ENCODE measurements at regions not wholly inside any gene's neighbourhood (a gene's known extent, or its start where the extent isn't known, plus 50 kb on each side); places are given as distances from the start of the nearest gene placed in this dataset.

DNA sequence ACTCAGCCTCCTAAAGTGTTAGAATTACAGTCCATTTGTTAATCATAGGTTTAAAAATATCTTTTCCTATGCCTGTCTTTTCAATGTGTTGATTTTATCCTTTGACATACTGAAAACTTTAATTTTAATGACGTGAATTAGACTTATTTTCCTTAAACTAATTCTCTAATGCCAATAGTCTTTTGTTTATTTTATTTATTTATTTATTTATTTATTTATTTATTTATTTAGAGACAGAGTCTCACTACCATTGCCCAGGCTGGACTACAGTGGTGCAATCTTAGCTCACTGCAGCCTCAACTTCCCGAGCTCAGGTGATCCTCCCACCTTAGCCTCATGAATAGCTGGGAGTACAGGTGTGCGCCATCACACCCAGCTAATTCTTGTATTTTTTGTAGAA is 694.5 kb downstream of the TRHDE start:
- TF ChIP-seq, protein P1, sequence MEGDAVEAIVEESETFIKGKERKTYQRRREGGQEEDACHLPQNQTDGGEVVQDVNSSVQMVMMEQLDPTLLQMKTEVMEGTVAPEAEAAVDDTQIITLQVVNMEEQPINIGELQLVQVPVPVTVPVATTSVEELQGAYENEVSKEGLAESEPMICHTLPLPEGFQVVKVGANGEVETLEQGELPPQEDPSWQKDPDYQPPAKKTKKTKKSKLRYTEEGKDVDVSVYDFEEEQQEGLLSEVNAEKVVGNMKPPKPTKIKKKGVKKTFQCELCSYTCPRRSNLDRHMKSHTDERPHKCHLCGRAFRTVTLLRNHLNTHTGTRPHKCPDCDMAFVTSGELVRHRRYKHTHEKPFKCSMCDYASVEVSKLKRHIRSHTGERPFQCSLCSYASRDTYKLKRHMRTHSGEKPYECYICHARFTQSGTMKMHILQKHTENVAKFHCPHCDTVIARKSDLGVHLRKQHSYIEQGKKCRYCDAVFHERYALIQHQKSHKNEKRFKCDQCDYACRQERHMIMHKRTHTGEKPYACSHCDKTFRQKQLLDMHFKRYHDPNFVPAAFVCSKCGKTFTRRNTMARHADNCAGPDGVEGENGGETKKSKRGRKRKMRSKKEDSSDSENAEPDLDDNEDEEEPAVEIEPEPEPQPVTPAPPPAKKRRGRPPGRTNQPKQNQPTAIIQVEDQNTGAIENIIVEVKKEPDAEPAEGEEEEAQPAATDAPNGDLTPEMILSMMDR (IDR thresholded peaks at IDR 0.05), result no peak
- TF ChIP-seq SIN3A (IDR thresholded peaks at IDR 0.05; ENCODE audit: borderline replicate concordance, insufficient read depth, low read depth, low read length) (no peak), POLR2AphosphoS5 (IDR thresholded peaks at IDR 0.05; ENCODE audit: low read depth, low read length) (no peak)
- TF ChIP-seq, protein P2, sequence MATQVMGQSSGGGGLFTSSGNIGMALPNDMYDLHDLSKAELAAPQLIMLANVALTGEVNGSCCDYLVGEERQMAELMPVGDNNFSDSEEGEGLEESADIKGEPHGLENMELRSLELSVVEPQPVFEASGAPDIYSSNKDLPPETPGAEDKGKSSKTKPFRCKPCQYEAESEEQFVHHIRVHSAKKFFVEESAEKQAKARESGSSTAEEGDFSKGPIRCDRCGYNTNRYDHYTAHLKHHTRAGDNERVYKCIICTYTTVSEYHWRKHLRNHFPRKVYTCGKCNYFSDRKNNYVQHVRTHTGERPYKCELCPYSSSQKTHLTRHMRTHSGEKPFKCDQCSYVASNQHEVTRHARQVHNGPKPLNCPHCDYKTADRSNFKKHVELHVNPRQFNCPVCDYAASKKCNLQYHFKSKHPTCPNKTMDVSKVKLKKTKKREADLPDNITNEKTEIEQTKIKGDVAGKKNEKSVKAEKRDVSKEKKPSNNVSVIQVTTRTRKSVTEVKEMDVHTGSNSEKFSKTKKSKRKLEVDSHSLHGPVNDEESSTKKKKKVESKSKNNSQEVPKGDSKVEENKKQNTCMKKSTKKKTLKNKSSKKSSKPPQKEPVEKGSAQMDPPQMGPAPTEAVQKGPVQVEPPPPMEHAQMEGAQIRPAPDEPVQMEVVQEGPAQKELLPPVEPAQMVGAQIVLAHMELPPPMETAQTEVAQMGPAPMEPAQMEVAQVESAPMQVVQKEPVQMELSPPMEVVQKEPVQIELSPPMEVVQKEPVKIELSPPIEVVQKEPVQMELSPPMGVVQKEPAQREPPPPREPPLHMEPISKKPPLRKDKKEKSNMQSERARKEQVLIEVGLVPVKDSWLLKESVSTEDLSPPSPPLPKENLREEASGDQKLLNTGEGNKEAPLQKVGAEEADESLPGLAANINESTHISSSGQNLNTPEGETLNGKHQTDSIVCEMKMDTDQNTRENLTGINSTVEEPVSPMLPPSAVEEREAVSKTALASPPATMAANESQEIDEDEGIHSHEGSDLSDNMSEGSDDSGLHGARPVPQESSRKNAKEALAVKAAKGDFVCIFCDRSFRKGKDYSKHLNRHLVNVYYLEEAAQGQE (IDR thresholded peaks at IDR 0.05; ENCODE audit: insufficient read depth in 1 of 2, low read depth in 2 of 2, low read length in 1 of 2), result no peak

Data from Panc1 (cell line).